OCI-LY3 (cell line): ENCODE measurements at regions not wholly inside any gene's neighbourhood (a gene's known extent, or its start where the extent isn't known, plus 50 kb on each side); places are given as distances from the start of the nearest gene placed in this dataset.

Source experiments
- H2AFZ ChIP-seq: fragments of 200-600, 300-600 bp; shearing (Covaris generic); 2 replicates; pipeline ENCODE4 v1.6.0; 2014; ENCODE audit warnings: antibody characterized with exemption, low read depth, low read length
- H3K27ac ChIP-seq: fragments of 200-600, 300-600 bp; sonication (generic); 2 replicates; pipeline ENCODE4 v1.5.1; 2014; ENCODE audit warnings: mild to moderate bottlenecking, low read length, moderate library complexity, mixed read lengths
- H3K27me3 ChIP-seq: fragments of 200-600, 300-600 bp; sonication (generic); 2 replicates; pipeline ENCODE4 v1.6.1; 2014; ENCODE audit warnings: low read depth, low read length, mixed read lengths
- H3K36me3 ChIP-seq: fragments of 200-600, 300-600 bp; sonication (generic); replicated peaks from 2 replicates; pipeline ENCODE3; 2014; ENCODE audit warnings: low read depth, low read length, mixed read lengths
- H3K4me1 ChIP-seq: fragments of 300-600, 200-600 bp; sonication (generic); 2 replicates; pipeline ENCODE4 v1.6.1; 2014; ENCODE audit warnings: low read length, mixed read lengths
- H3K4me2 ChIP-seq: fragments of 200-600, 300-600 bp; sonication (generic); 2 replicates; pipeline ENCODE4 v1.6.1; 2014; ENCODE audit warnings: low read length, mixed read lengths
- H3K4me3 ChIP-seq: fragments of 300-600, 200-600 bp; sonication (generic); 2 replicates; pipeline ENCODE4 v1.5.1; 2014; ENCODE audit warnings: antibody characterized with exemption, mild to moderate bottlenecking, low read length, moderate library complexity
- H3K79me2 ChIP-seq: fragments of 300-600, 200-600 bp; shearing (Covaris generic); 2 replicates; pipeline ENCODE4 v1.6.1; 2014; ENCODE audit warnings: mild to moderate bottlenecking, low read length, mixed read lengths
- H3K9ac ChIP-seq: fragments of 300-600, 200-600 bp; shearing (Covaris generic); 2 replicates; pipeline ENCODE4 v1.6.0; 2014; ENCODE audit warnings: mild to moderate bottlenecking, low read length, moderate library complexity
- H3K9me3 ChIP-seq: fragments of 200-600, 300-600 bp; shearing (Covaris generic); 2 replicates; pipeline ENCODE4 v1.6.1; 2014; ENCODE audit warnings: low read length, mixed read lengths; ENCODE audit not compliant: insufficient read depth
- H4K20me1 ChIP-seq: fragments of 200-600, 300-600 bp; sonication (generic); 2 replicates; pipeline ENCODE4 v1.6.1; 2016; ENCODE audit warnings: low read length, mixed read lengths; ENCODE audit not compliant: insufficient read depth
- CTCF ChIP-seq: fragments of 200-600, 300-600 bp; sonication (generic); IDR thresholded peaks from 2 replicates; pipeline ENCODE4 v1.5.1; 2014; ENCODE audit warnings: antibody characterized with exemption, low read length, low read depth
- EZH2phosphoT487 ChIP-seq: fragments of 200-600 bp; shearing (Covaris generic); IDR thresholded peaks from 2 replicates; pipeline ENCODE4 v1.6.1; 2018; ENCODE audit warnings: antibody characterized with exemption, mixed run types, low read depth

GRCh38 chr4:96262057-96262456 lies 422.2 kb downstream of the PDHA2 start:
- TF ChIP-seq EZH2phosphoT487 (no peak), CTCF (no peak)
- H3K4me3 ChIP-seq = no peak overlapping the region
- no peak overlapping the region for H2AFZ ChIP-seq
- no peak overlapping the region for H3K4me2 ChIP-seq
- no peaks in the 10 kb centered on the region for H3K9me3 ChIP-seq
- H3K27ac ChIP-seq = no peak overlapping the region
- H4K20me1 ChIP-seq = no peaks in the 10 kb centered on the region
- no peaks in the 10 kb centered on the region for H3K79me2 ChIP-seq
- no peaks in the 10 kb centered on the region for H3K27me3 ChIP-seq
- no peaks in the 10 kb centered on the region for H3K36me3 ChIP-seq
- no peaks in the 10 kb centered on the region for H3K4me1 ChIP-seq
- H3K9ac ChIP-seq = no peak overlapping the region

GRCh38 chr4:96263291-96263690 lies 423.4 kb downstream of the PDHA2 start:
- no peak overlapping the region for H3K27ac ChIP-seq
- H3K4me1 ChIP-seq = no peaks in the 10 kb centered on the region
- no peaks in the 10 kb centered on the region for H3K36me3 ChIP-seq
- H3K27me3 ChIP-seq = no peaks in the 10 kb centered on the region
- TF ChIP-seq CTCF = no peak
- TF ChIP-seq EZH2phosphoT487 = no peak
- H3K79me2 ChIP-seq = no peaks in the 10 kb centered on the region
- H3K4me2 ChIP-seq = no peak overlapping the region
- H3K9ac ChIP-seq = no peak overlapping the region
- no peak overlapping the region for H2AFZ ChIP-seq
- H3K4me3 ChIP-seq = no peak overlapping the region
- H3K9me3 ChIP-seq = no peaks in the 10 kb centered on the region
- no peaks in the 10 kb centered on the region for H4K20me1 ChIP-seq

GRCh38 chr4:96264941-96265463 lies 425.1 kb downstream of the PDHA2 start:
- no peak overlapping the region for H2AFZ ChIP-seq
- H3K4me3 ChIP-seq = no peak overlapping the region
- no peaks in the 10 kb centered on the region for H3K36me3 ChIP-seq
- TF ChIP-seq EZH2phosphoT487 = no peak
- no peak for TF ChIP-seq CTCF
- no peaks in the 10 kb centered on the region for H3K79me2 ChIP-seq
- H3K4me1 ChIP-seq = no peaks in the 10 kb centered on the region
- H3K9me3 ChIP-seq = no peaks in the 10 kb centered on the region
- H3K27ac ChIP-seq = no peak overlapping the region
- no peak overlapping the region for H3K9ac ChIP-seq
- no peaks in the 10 kb centered on the region for H4K20me1 ChIP-seq
- H3K4me2 ChIP-seq = no peak overlapping the region
- H3K27me3 ChIP-seq = no peaks in the 10 kb centered on the region

- no peaks in the 10 kb centered on the region for H3K36me3 ChIP-seq
- no peaks in the 10 kb centered on the region for H3K4me1 ChIP-seq
- no peak overlapping the region for H3K4me2 ChIP-seq
- H3K9ac ChIP-seq = no peak overlapping the region
- no peak for TF ChIP-seq EZH2phosphoT487
- TF ChIP-seq CTCF = no peak
- H4K20me1 ChIP-seq = no peaks in the 10 kb centered on the region
- no peaks in the 10 kb centered on the region for H3K79me2 ChIP-seq
- H3K4me3 ChIP-seq = no peak overlapping the region
- H2AFZ ChIP-seq = no peak overlapping the region
- no peaks in the 10 kb centered on the region for H3K27me3 ChIP-seq
- no peaks in the 10 kb centered on the region for H3K9me3 ChIP-seq
- no peak overlapping the region for H3K27ac ChIP-seq
Observed at GRCh38 chr4:96293806-96294205, 453.9 kb downstream of the PDHA2 start.
